Esophagus muscularis mucosa (tissue), 2 donors: ENCODE measurements at regions not wholly inside any gene's neighbourhood (a gene's known extent, or its start where the extent isn't known, plus 50 kb on each side); places are given as distances from the start of the nearest gene placed in this dataset.

Experiments
- EP300 ChIP-seq: sonication (generic); formaldehyde crosslinking; IDR thresholded peaks from one replicate; pipeline ENCODE4 v1.6.1; 2017; ENCODE audit warnings: antibody characterized with exemption
- POLR2A ChIP-seq: fragments of 450-650 bp; IDR thresholded peaks from one replicate; pipeline ENCODE4 v1.6.1; 2017; ENCODE audit warnings: antibody characterized with exemption, moderate library complexity, mild to moderate bottlenecking, low read depth

- TF ChIP-seq POLR2A (no peak), EP300 (no peak)
Observed at GRCh38 chr16:22646948-22647556, 136.4 kb downstream of the NPIPB5 start.
